NB4 (cell line): ENCODE measurements at regions not wholly inside any gene's neighbourhood (a gene's known extent, or its start where the extent isn't known, plus 50 kb on each side); places are given as distances from the start of the nearest gene placed in this dataset.

Source experiments
- POLR2A ChIP-seq: IDR thresholded peaks from 2 replicates; pipeline ENCODE4 v1.6.1; 2011; ENCODE audit warnings: mild to moderate bottlenecking; ENCODE audit not compliant: insufficient read length; ENCODE audit errors: extremely low read depth
- TF ChIP-seq, protein P1 (sequence below): IDR thresholded peaks from one replicate; pipeline ENCODE4 v1.5.1; 2012; ENCODE audit warnings: low read depth, low read length

GRCh38 chr2:145267451-145267850 lies 747.5 kb upstream of the ZEB2 start:
- TF ChIP-seq, protein P1, sequence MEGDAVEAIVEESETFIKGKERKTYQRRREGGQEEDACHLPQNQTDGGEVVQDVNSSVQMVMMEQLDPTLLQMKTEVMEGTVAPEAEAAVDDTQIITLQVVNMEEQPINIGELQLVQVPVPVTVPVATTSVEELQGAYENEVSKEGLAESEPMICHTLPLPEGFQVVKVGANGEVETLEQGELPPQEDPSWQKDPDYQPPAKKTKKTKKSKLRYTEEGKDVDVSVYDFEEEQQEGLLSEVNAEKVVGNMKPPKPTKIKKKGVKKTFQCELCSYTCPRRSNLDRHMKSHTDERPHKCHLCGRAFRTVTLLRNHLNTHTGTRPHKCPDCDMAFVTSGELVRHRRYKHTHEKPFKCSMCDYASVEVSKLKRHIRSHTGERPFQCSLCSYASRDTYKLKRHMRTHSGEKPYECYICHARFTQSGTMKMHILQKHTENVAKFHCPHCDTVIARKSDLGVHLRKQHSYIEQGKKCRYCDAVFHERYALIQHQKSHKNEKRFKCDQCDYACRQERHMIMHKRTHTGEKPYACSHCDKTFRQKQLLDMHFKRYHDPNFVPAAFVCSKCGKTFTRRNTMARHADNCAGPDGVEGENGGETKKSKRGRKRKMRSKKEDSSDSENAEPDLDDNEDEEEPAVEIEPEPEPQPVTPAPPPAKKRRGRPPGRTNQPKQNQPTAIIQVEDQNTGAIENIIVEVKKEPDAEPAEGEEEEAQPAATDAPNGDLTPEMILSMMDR: no peak
- no peak for TF ChIP-seq POLR2A
